GM18499 (cell line): ENCODE measurements at regions not wholly inside any gene's neighbourhood (a gene's known extent, or its start where the extent isn't known, plus 50 kb on each side); places are given as distances from the start of the nearest gene placed in this dataset.

Source experiments
- ATAC-seq: cut with Tn5 transposase; IDR thresholded peaks from one replicate; pipeline ENCODE4 v1.9.1; 2021; ENCODE audit warnings: moderate number of reproducible peaks; ENCODE audit not compliant: insufficient read depth, unreplicated experiment

- no peak for ATAC-seq
These were observed 238.6 kb upstream of the PREP start for GRCh38 chr6:105641504-105641903.

- no peak for ATAC-seq
These were observed 236.2 kb upstream of the PREP start for GRCh38 chr6:105639124-105639523.

GRCh38 chr6:105633814-105634213 is 230.9 kb upstream of the PREP start:
- no peak for ATAC-seq

- no peak for ATAC-seq
These were observed 225.4 kb upstream of the PREP start for GRCh38 chr6:105628156-105628860.

GRCh38 chr6:105626295-105627158 is 223.6 kb upstream of the PREP start:
- ATAC-seq = no peak

GRCh38 chr6:105624021-105624420 is 221.1 kb upstream of the PREP start:
- ATAC-seq = no peak

- ATAC-seq = no peak
These were observed 219.3 kb upstream of the PREP start for GRCh38 chr6:105622226-105622625.

GRCh38 chr6:105621564-105622175 is 218.8 kb upstream of the PREP start:
- ATAC-seq = no peak

GRCh38 chr6:105620878-105621277 is 218.0 kb upstream of the PREP start:
- ATAC-seq = no peak

- no peak for ATAC-seq
These were observed 217.3 kb upstream of the PREP start for GRCh38 chr6:105619971-105620741.

- ATAC-seq = no peak
These were observed 215.4 kb upstream of the PREP start for GRCh38 chr6:105618247-105618646.

- no peak for ATAC-seq
These were observed 213.6 kb upstream of the PREP start for GRCh38 chr6:105616521-105616920.

- ATAC-seq = no peak
These were observed 208.7 kb upstream of the PREP start for GRCh38 chr6:105611606-105612005.

GRCh38 chr6:105609375-105609991 is 206.6 kb upstream of the PREP start:
- ATAC-seq = no peak

- no peak for ATAC-seq
These were observed 206.0 kb upstream of the PREP start for GRCh38 chr6:105608711-105609374.

GRCh38 chr6:105607636-105608621 is 205.0 kb upstream of the PREP start:
- no peak for ATAC-seq

- no peak for ATAC-seq
These were observed 204.1 kb upstream of the PREP start for GRCh38 chr6:105606831-105607463.

- no peak for ATAC-seq
These were observed 201.7 kb upstream of the PREP start for GRCh38 chr6:105604587-105604884.
